ENCODE measurements at regions not wholly inside any gene's neighbourhood (a gene's known extent, or its start where the extent isn't known, plus 50 kb on each side); places are given as distances from the start of the nearest gene placed in this dataset.

GRCh38 chr9:115313545-115313944, 195.6 kb upstream of the TNC start:
- H3K9me3 ChIP-seq: peaks cover 0 to 36% (median 4%) of the 10 kb centered on the region in 11 donors
- TF ChIP-seq CTCF (IDR thresholded peaks at IDR 0.05): no peak
- no peak overlapping the region for H3K27ac ChIP-seq
- H3K4me1 ChIP-seq: no peaks in the 10 kb centered on the region
- no peaks in the 10 kb centered on the region for H3K27me3 ChIP-seq
- no peaks in the 10 kb centered on the region for H3K36me3 ChIP-seq
- intact Hi-C loops (cut with DNase I): no loop called here
- DNase-seq: no peak
- H3K4me3 ChIP-seq: no peak overlapping the region
- no peak for ATAC-seq

- WGBS, 2 donors: 82 to 89% methylated on average over 3 of the region's 3 CpGs
- no peak overlapping the region for H3K4me3 ChIP-seq
- peaks cover 0 to 13% (median 0%) of the 10 kb centered on the region in 9 donors for H3K4me1 ChIP-seq
- DNase-seq: no peak
- H3K36me3 ChIP-seq: no peaks in the 10 kb centered on the region
- no peak overlapping the region for H3K27ac ChIP-seq
- no peak for TF ChIP-seq CTCF (IDR thresholded peaks at IDR 0.05)
- H3K27me3 ChIP-seq: no peaks in the 10 kb centered on the region
- intact Hi-C loops (cut with DNase I): no loop called here
- no peak for ATAC-seq
- no peaks in the 10 kb centered on the region for H3K9me3 ChIP-seq
Observed at GRCh38 chr9:115326461-115326860, 208.5 kb upstream of the TNC start.

- Histone ChIP-seq H3K9me3 (no peaks in the 10 kb centered on the region), H3K4me1 (peaks cover 0 to 13% (median 0%) of the 10 kb centered on the region in 9 donors), H3K27ac (no peak overlapping the region), H3K36me3 (no peaks in the 10 kb centered on the region), H3K27me3 (no peaks in the 10 kb centered on the region), H3K4me3 (no peak overlapping the region)
- no peak for ATAC-seq
- 92 to 94% methylated on average over 2 of the region's 2 CpGs for WGBS, 2 donors
- no peak for TF ChIP-seq CTCF (IDR thresholded peaks at IDR 0.05)
- DNase-seq: no peak
- intact Hi-C loops (cut with DNase I): no loop called here
Observed at GRCh38 chr9:115327436-115328122, 209.6 kb upstream of the TNC start.

GRCh38 chr9:115328228-115328627, 210.3 kb upstream of the TNC start:
- TF ChIP-seq CTCF (IDR thresholded peaks at IDR 0.05): no peak
- Histone ChIP-seq H3K27me3 (no peaks in the 10 kb centered on the region), H3K36me3 (no peaks in the 10 kb centered on the region), H3K27ac (no peak overlapping the region), H3K9me3 (no peaks in the 10 kb centered on the region), H3K4me3 (no peak overlapping the region), H3K4me1 (peaks cover 0 to 13% (median 0%) of the 10 kb centered on the region in 9 donors)
- ATAC-seq (peak in 5 of 8 donors; percentile 55 to 81 (median 57)), DNase-seq (peak in 1 of 2 donors; percentile 25)
- intact Hi-C loops (cut with DNase I): no loop called here
- WGBS, 2 donors: 38 to 54% methylated on average over 2 of the region's 2 CpGs
